CD4-positive, alpha-beta T cell treated with Interleukin-17A for 4 hours (primary cell): ENCODE measurements at regions not wholly inside any gene's neighbourhood (a gene's known extent, or its start where the extent isn't known, plus 50 kb on each side); places are given as distances from the start of the nearest gene placed in this dataset.
"Not testable (repeated sequence)": the region's sequence is repeated elsewhere in the genome, so short reads cannot be mapped to it uniquely, and the experiment has no call there.

Experiments used
- DNase-seq: peaks from one replicate; pipeline ENCODE4 v3.0.0-alpha.2; 2020; ENCODE audit warnings: mixed read lengths

- DNase-seq, result no peak
Measured at GRCh38 chr12:40431169-40431568, 206.4 kb downstream of the LRRK2 start.

- no peak for DNase-seq
Measured at GRCh38 chr12:40435251-40435650, 210.5 kb downstream of the LRRK2 start.

- no peak for DNase-seq
Measured at GRCh38 chr12:40435951-40436350, 211.2 kb downstream of the LRRK2 start.

GRCh38 chr12:40436564-40436963 lies 211.8 kb downstream of the LRRK2 start:
- DNase-seq, result no peak

GRCh38 chr12:40439771-40440492 lies 215.1 kb downstream of the LRRK2 start:
- DNase-seq, result no peak

- DNase-seq, result no peak
Measured at GRCh38 chr12:40444174-40444573, 219.4 kb downstream of the LRRK2 start.

GRCh38 chr12:40446385-40446784 lies 221.6 kb downstream of the LRRK2 start:
- DNase-seq, result no peak

- not testable (repeated sequence) for DNase-seq
Measured at GRCh38 chr12:40448523-40448922, 223.7 kb downstream of the LRRK2 start.

- DNase-seq, result no peak
Measured at GRCh38 chr12:40451661-40452060, 226.9 kb downstream of the LRRK2 start.

- DNase-seq, result no peak
Measured at GRCh38 chr12:40464121-40464520, 228.1 kb upstream of the CNTN1 start.

GRCh38 chr12:40469736-40470135 lies 222.5 kb upstream of the CNTN1 start:
- DNase-seq, result no peak

GRCh38 chr12:40473962-40474361 lies 218.3 kb upstream of the CNTN1 start:
- DNase-seq, result no peak

- DNase-seq, result no peak
Measured at GRCh38 chr12:40474630-40475029, 217.6 kb upstream of the CNTN1 start.

GRCh38 chr12:40499856-40500255 lies 192.4 kb upstream of the CNTN1 start:
- DNase-seq, result no peak

GRCh38 chr12:40502322-40502721 lies 189.9 kb upstream of the CNTN1 start:
- DNase-seq, result no peak

- no peak for DNase-seq
Measured at GRCh38 chr12:40505327-40505726, 186.9 kb upstream of the CNTN1 start.

GRCh38 chr12:40508421-40508820 lies 183.8 kb upstream of the CNTN1 start:
- no peak for DNase-seq

GRCh38 chr12:40511341-40511740 lies 180.9 kb upstream of the CNTN1 start:
- no peak for DNase-seq

GRCh38 chr12:40515041-40515816 lies 177.0 kb upstream of the CNTN1 start:
- no peak for DNase-seq

- DNase-seq, result no peak
Measured at GRCh38 chr12:40522837-40523236, 169.4 kb upstream of the CNTN1 start.

GRCh38 chr12:40525054-40525453 lies 167.2 kb upstream of the CNTN1 start:
- no peak for DNase-seq

- no peak for DNase-seq
Measured at GRCh38 chr12:40534828-40535227, 157.4 kb upstream of the CNTN1 start.

GRCh38 chr12:40551466-40551865 lies 140.8 kb upstream of the CNTN1 start:
- DNase-seq, result no peak

- DNase-seq, result no peak
Measured at GRCh38 chr12:40552868-40553267, 139.4 kb upstream of the CNTN1 start.
